ENCODE measurements at regions not wholly inside any gene's neighbourhood (a gene's known extent, or its start where the extent isn't known, plus 50 kb on each side); places are given as distances from the start of the nearest gene placed in this dataset.

DNA sequence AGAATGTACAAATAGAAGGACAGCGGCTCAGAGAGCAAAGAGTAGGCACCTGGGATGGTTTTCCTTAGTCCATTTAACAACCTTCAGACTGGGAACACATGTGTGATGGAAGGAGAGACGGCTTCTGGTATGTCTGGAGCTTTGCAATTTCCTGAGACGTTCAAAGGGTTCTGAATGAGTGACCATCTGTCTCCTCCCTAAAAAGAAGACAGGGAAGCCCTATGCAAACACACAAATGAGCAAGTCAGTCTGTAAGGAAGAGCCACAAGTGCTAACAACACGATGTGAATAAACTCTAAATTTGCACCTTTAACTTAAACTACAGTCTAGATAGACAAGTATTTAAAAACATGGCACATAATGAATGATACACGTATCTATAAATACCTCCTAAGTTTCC, 391.0 kb downstream of the ICE1 start:
- Histone ChIP-seq H3K4me3 (ENCODE audit: low read depth, low read length) (no peak overlapping the region), H3K36me3 (ENCODE audit: control insufficient read depth, insufficient read depth, low read length) (no peaks in the 10 kb centered on the region), H3K27me3 (ENCODE audit: control insufficient read depth, insufficient read depth, low read length) (no peaks in the 10 kb centered on the region)
- TF ChIP-seq, protein P1, sequence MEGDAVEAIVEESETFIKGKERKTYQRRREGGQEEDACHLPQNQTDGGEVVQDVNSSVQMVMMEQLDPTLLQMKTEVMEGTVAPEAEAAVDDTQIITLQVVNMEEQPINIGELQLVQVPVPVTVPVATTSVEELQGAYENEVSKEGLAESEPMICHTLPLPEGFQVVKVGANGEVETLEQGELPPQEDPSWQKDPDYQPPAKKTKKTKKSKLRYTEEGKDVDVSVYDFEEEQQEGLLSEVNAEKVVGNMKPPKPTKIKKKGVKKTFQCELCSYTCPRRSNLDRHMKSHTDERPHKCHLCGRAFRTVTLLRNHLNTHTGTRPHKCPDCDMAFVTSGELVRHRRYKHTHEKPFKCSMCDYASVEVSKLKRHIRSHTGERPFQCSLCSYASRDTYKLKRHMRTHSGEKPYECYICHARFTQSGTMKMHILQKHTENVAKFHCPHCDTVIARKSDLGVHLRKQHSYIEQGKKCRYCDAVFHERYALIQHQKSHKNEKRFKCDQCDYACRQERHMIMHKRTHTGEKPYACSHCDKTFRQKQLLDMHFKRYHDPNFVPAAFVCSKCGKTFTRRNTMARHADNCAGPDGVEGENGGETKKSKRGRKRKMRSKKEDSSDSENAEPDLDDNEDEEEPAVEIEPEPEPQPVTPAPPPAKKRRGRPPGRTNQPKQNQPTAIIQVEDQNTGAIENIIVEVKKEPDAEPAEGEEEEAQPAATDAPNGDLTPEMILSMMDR (IDR thresholded peaks at IDR 0.05; ENCODE audit: insufficient read depth, low read length, poor library complexity, severe bottlenecking), result no peak
- no peak for DNase-seq (ENCODE audit: low read depth)

DNA sequence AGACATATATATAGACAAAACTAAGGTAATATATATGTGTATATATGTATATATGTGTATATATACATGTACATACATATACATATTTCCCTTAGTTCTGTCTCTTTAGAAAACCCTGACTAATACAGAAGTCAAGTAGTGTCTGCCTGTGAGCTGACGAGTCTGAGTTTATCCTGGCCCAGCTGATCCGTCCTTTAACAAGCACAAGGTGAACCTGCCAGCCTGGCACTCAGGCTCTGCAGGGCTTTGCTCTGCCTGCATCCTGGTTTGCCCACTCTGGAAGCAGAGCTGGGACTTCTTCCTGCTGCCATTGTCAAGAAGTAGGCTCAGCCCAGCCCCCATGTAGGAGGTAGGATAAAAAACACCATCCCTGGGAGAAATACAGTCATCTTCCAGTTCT, 388.0 kb downstream of the ICE1 start:
- Histone ChIP-seq H3K27me3 (ENCODE audit: control insufficient read depth, insufficient read depth, low read length) (no peaks in the 10 kb centered on the region), H3K36me3 (ENCODE audit: control insufficient read depth, insufficient read depth, low read length) (no peaks in the 10 kb centered on the region), H3K4me3 (ENCODE audit: low read depth, low read length) (no peak overlapping the region)
- TF ChIP-seq, protein P1 (IDR thresholded peaks at IDR 0.05; ENCODE audit: insufficient read depth, low read length, poor library complexity, severe bottlenecking), result no peak
- DNase-seq (ENCODE audit: low read depth), result no peak

DNA sequence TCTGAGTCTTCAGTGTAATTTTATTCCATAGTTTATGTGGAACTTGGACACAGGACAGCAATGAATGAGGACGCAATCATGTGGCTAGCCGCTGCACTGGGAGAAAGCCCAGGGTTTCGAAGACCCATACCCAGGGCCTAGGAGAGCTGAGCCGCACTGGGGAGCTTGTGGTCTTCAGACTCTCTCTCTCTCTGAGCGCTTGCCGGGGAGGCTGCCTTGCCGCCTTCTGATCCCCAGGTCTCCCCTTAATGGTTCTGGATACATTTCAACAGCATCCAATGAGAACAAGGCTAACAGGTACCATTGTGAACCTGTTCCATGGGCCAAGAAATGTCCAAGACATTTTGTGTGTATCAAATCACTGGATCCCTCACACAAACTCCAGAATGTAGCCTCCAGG, 383.4 kb downstream of the ICE1 start:
- no peak overlapping the region for H3K4me3 ChIP-seq (ENCODE audit: low read depth, low read length)
- DNase-seq (ENCODE audit: low read depth), result no peak
- TF ChIP-seq, protein P1 (IDR thresholded peaks at IDR 0.05; ENCODE audit: insufficient read depth, low read length, poor library complexity, severe bottlenecking), result no peak
- no peaks in the 10 kb centered on the region for H3K27me3 ChIP-seq (ENCODE audit: control insufficient read depth, insufficient read depth, low read length)
- H3K36me3 ChIP-seq (ENCODE audit: control insufficient read depth, insufficient read depth, low read length), result no peaks in the 10 kb centered on the region

DNA sequence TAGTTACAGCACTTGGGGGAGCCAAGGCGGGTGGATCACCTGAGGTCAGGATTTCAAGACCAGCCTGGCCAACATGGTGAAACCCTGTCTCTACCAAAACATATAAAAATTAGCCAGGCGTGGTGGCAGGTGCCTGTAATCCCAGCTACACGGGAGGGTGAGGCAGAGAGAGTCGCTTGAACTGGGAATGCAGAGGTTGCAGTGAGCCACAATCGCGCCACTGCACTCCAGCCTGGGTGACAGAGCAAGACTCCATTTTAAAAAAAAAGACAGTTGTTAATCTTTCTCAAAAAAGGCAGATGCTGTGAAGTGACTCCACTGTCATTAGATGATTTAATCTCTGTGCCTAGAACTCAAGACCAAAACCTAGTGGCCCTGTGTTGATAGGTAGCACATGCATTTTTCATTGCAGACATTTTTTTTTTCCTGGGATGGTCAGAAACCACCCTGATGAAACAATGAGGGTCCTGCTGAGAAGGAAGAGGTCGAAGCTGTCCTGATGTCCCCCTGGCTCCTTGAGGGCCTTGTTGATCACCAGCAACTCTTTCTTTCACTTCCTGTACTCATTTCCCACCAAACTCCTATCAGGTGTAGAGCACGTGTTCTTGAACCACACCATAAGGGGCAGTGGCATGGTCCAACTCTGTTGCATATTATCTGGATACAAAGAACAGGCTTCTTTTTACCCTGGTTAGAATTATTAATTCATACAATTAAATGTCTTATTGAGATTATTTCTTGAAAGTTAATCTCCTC, 382.2 kb downstream of the ICE1 start:
- Histone ChIP-seq H3K36me3 (ENCODE audit: control insufficient read depth, insufficient read depth, low read length) (no peaks in the 10 kb centered on the region), H3K27me3 (ENCODE audit: control insufficient read depth, insufficient read depth, low read length) (no peaks in the 10 kb centered on the region), H3K4me3 (ENCODE audit: low read depth, low read length) (no peak overlapping the region)
- TF ChIP-seq, protein P1 (IDR thresholded peaks at IDR 0.05; ENCODE audit: insufficient read depth, low read length, poor library complexity, severe bottlenecking), result no peak
- DNase-seq (ENCODE audit: low read depth), result no peak

DNA sequence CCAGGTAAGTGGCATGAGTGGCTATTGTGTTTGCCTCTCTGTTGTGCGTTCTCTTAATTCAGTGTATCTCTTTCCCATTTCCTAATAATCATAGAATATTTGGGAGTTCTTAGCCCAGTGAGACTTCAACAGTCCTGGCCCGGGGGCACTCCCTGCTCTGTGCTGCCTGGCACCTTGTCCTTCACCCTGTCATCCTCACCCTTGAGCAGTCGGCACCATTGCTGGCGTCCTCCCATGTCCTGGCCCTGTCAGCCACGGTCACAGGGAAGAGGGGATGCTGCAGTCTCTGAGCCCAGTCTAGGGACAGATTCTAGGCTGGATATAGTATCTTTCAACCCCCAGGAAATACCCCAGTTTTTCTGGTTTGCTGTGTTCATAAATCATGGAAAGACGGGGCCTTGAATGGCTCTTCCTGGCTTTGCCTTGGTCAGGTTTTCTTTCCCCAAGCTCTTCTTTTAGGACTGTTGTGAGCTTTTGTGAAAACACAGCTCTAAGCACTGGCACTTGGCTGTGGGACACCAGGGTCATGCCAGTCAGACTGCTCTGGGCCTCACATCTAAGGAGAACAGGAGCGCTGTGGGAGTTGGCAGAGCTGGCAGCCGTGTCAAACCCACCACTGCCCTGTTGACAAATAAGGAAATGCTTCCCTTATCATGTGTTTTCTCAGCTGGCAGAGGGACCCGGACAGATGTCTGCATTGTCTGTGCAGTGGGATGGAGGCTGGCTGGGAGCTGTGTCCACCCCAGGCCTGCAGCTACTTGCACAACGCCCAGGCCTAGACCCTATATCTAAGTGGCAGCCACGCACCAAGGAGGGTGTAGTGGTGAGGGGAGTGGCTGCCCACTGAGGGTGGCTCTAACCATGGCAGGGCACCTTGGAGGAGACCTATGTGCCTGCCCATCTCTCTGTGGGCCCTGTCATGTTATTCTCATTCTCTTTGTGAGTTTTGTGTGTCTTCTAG, 378.6 kb downstream of the ICE1 start:
- DNase-seq (ENCODE audit: low read depth), result no peak
- H3K27me3 ChIP-seq (ENCODE audit: control insufficient read depth, insufficient read depth, low read length), result no peaks in the 10 kb centered on the region
- H3K4me3 ChIP-seq (ENCODE audit: low read depth, low read length), result no peak overlapping the region
- no peaks in the 10 kb centered on the region for H3K36me3 ChIP-seq (ENCODE audit: control insufficient read depth, insufficient read depth, low read length)
- TF ChIP-seq, protein P1 (IDR thresholded peaks at IDR 0.05; ENCODE audit: insufficient read depth, low read length, poor library complexity, severe bottlenecking), result no peak
